MM.1S (cell line): ENCODE measurements at regions not wholly inside any gene's neighbourhood (a gene's known extent, or its start where the extent isn't known, plus 50 kb on each side); places are given as distances from the start of the nearest gene placed in this dataset.
"Not testable (repeated sequence)": the region's sequence is repeated elsewhere in the genome, so short reads cannot be mapped to it uniquely, and the experiment has no call there.

Experiments used
- DNase-seq: peaks from one replicate; pipeline ENCODE4 v3.0.0-alpha.2; 2015
- H2AFZ ChIP-seq: fragments of 300-600 bp; sonication (generic); 2 replicates; pipeline ENCODE4 v1.6.0; 2016; ENCODE audit warnings: antibody characterized with exemption, low read length
- H3F3A ChIP-seq: fragments of 300-600 bp; sonication (generic); 2 replicates; pipeline ENCODE4 v1.6.1; 2016; ENCODE audit warnings: mild to moderate bottlenecking, antibody characterized with exemption, low read length, moderate library complexity, mixed read lengths; ENCODE audit not compliant: insufficient read depth
- H3K27ac ChIP-seq: fragments of 300-600 bp; sonication (generic); 2 replicates; pipeline ENCODE4 v1.5.1; 2016; ENCODE audit warnings: mild to moderate bottlenecking, low read length
- H3K27me3 ChIP-seq: fragments of 300-600 bp; sonication (generic); replicated peaks from 2 replicates; pipeline ENCODE4 v1.6.0; 2016; ENCODE audit warnings: low read length; ENCODE audit not compliant: insufficient read depth
- H3K36me3 ChIP-seq: fragments of 300-600 bp; sonication (generic); replicated peaks from 2 replicates; pipeline ENCODE4 v1.6.1; 2016; ENCODE audit warnings: mild to moderate bottlenecking, low read length, mixed read lengths; ENCODE audit not compliant: insufficient read depth
- H3K4me1 ChIP-seq: fragments of 300-600 bp; sonication (generic); 2 replicates; pipeline ENCODE4 v1.6.1; 2016; ENCODE audit warnings: low read length, mixed read lengths
- H3K4me2 ChIP-seq: fragments of 300-600 bp; sonication (generic); 2 replicates; pipeline ENCODE4 v1.6.0; 2016; ENCODE audit warnings: low read depth, low read length
- H3K4me3 ChIP-seq: fragments of 300-600 bp; sonication (generic); 2 replicates; pipeline ENCODE4 v1.5.1; 2016; ENCODE audit warnings: low read length, mixed read lengths
- H3K79me2 ChIP-seq: fragments of 300-600 bp; sonication (generic); 2 replicates; pipeline ENCODE4 v1.6.1; 2016; ENCODE audit warnings: mixed run types, low read length, mixed read lengths
- H3K9ac ChIP-seq: fragments of 300-600 bp; sonication (generic); 2 replicates; pipeline ENCODE4 v1.6.1; 2016; ENCODE audit warnings: low read length, mixed read lengths
- H3K9me2 ChIP-seq: fragments of 300-600 bp; sonication (generic); replicated peaks from 2 replicates; pipeline ENCODE4 v1.6.1; 2016; ENCODE audit warnings: mild to moderate bottlenecking, low read length, mixed read lengths; ENCODE audit not compliant: insufficient read depth
- H3K9me3 ChIP-seq: fragments of 300-600 bp; sonication (generic); replicated peaks from 2 replicates; pipeline ENCODE4 v1.6.1; 2016; ENCODE audit warnings: mild to moderate bottlenecking, low read length, mixed read lengths; ENCODE audit not compliant: insufficient read depth
- H4K20me1 ChIP-seq: fragments of 300-600 bp; sonication (generic); 2 replicates; pipeline ENCODE4 v1.6.1; 2016; ENCODE audit warnings: mild to moderate bottlenecking, low read length, moderate library complexity, mixed read lengths; ENCODE audit not compliant: insufficient read depth
- CTCF ChIP-seq: fragments of 300-600 bp; sonication (generic); IDR thresholded peaks from 2 replicates; pipeline ENCODE4 v1.5.1; 2016; ENCODE audit warnings: antibody characterized with exemption, low read length, mixed read lengths
- EZH2 ChIP-seq: fragments of 300-600 bp; sonication (generic); optimal IDR thresholded peaks from 2 replicates; pipeline ENCODE3; 2017; ENCODE audit warnings: low read depth, mild to moderate bottlenecking, antibody characterized with exemption, low read length, mixed read lengths
- EZH2phosphoT487 ChIP-seq: fragments of 300-600 bp; sonication (generic); IDR thresholded peaks from 2 replicates; pipeline ENCODE4 v1.6.1; 2018; ENCODE audit warnings: antibody characterized with exemption, low read length

- Histone ChIP-seq H2AFZ (no peak overlapping the region), H3K27ac (no peak overlapping the region)
- DNase-seq, result no peak
Observed at GRCh38 chr9:118670011-118670953, 699.0 kb downstream of the BRINP1 start.

GRCh38 chr9:118674942-118675341, 694.3 kb downstream of the BRINP1 start:
- no peak for DNase-seq
- Histone ChIP-seq H3K27me3 (no peaks in the 10 kb centered on the region), H3K4me1 (no peaks in the 10 kb centered on the region), H3F3A (no peaks in the 10 kb centered on the region), H3K9me2 (no peaks in the 10 kb centered on the region), H3K4me2 (no peak overlapping the region), H3K36me3 (no peaks in the 10 kb centered on the region), H3K9ac (no peak overlapping the region), H3K79me2 (no peaks in the 10 kb centered on the region), H3K4me3 (no peak overlapping the region), H3K27ac (no peak overlapping the region), H2AFZ (no peak overlapping the region), H4K20me1 (no peaks in the 10 kb centered on the region), H3K9me3 (no peaks in the 10 kb centered on the region)
- TF ChIP-seq EZH2 (no peak), CTCF (no peak), EZH2phosphoT487 (no peak)

More at GRCh38 chr9:118670011-118670953, 699.0 kb downstream of the BRINP1 start:
- Histone ChIP-seq H3K27me3 (no peaks in the 10 kb centered on the region), H3K79me2 (no peaks in the 10 kb centered on the region), H3F3A (no peaks in the 10 kb centered on the region), H3K4me1 (no peaks in the 10 kb centered on the region), H3K9me3 (no peaks in the 10 kb centered on the region), H4K20me1 (no peaks in the 10 kb centered on the region), H3K4me2 (no peak overlapping the region), H3K9ac (no peak overlapping the region), H3K36me3 (no peaks in the 10 kb centered on the region), H3K4me3 (no peak overlapping the region), H3K9me2 (no peaks in the 10 kb centered on the region)
- no peak for TF ChIP-seq EZH2phosphoT487
- no peak for TF ChIP-seq EZH2
- TF ChIP-seq CTCF, result no peak

GRCh38 chr9:118677936-118678653, 691.1 kb downstream of the BRINP1 start:
- not testable (repeated sequence) for H3K4me2 ChIP-seq, H4K20me1 ChIP-seq, H3K27ac ChIP-seq, H3K9ac ChIP-seq, H3K4me1 ChIP-seq, DNase-seq, H3K79me2 ChIP-seq, H3K9me3 ChIP-seq, H3K9me2 ChIP-seq, H3K36me3 ChIP-seq, H3F3A ChIP-seq, H3K27me3 ChIP-seq, H3K4me3 ChIP-seq, H2AFZ ChIP-seq
